GM04503 (cell line): ENCODE measurements at regions not wholly inside any gene's neighbourhood (a gene's known extent, or its start where the extent isn't known, plus 50 kb on each side); places are given as distances from the start of the nearest gene placed in this dataset.
"Not testable (repeated sequence)": the region's sequence is repeated elsewhere in the genome, so short reads cannot be mapped to it uniquely, and the experiment has no call there.

Experiments
- DNase-seq: peaks from one replicate; pipeline ENCODE4 v3.0.0-alpha.2; 2012; ENCODE audit warnings: low read depth

DNA sequence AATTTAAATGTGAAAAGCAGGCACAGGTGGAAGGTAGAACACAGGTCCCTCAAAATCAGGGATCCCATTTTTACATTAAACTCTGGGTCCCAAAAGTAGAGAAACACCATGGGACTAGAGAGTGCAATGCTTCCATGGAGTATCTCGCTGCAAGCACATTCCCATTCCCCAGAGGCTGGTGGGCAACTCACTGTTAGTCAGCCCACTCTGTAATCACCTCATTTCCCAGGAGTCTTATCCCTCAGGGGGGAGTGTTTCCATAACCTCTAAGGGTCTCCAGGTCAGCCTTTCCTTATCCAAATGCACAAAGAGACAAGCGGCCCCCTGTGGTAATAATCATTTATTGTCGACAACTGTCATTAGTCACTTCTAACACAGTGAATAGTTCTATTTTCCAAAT is 490.1 kb upstream of the LRRC7 start:
- no peak for DNase-seq

DNA sequence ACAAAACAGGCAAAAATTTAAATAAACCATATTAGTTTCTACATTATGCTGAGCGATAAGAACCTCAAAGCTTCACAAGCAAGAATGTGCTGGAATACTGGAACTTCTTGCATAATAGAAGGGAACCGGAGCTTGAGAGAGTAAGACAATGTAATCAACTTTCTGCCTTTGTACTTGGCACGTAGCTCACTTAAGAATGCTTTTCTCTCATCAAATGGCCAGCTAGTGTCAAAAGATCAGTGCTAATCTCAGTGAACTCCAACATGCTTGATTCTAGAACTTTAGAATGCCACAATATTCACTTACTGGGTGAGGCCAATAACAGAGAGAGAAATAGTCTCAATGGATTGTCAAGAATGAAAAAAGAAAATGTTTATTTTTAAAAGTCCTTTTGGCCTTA is 486.1 kb upstream of the LRRC7 start:
- DNase-seq = no peak

DNA sequence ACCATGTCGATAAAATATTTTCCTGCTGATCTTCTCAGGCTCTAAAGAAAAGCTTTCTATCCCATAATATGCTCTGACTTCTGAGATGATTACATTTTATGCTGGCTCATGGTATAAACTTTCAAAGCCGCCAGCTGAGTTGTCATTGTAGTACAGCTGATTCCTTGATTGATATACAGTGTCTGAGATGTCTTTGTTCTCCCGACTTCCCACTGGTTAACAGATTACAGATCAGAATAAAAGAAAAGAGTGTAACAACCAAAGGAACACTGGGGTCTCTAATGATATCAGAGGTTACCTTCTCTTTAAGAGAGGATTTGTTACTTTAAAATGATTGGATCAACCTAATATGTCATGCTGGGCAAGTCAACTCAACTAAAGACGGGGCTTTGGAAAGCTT is 485.4 kb upstream of the LRRC7 start:
- DNase-seq = no peak

DNA sequence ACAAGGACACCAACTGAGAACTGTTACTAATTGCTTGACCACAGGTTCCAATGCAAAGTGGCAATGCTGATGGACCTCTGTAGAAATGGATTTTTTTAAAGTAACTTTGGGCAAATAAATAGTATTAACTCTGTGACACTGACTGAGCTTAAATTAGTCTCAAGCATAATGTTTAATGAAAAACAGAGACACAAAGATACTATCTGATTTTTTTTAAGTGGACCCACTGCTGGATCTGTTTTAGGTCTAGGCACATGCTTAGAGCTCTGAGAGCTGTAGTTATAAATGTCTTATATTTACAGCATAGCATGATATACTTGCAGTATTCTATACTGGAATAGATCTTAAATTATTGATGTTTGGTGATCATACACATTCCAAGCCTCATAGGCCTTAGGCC is 481.6 kb upstream of the LRRC7 start:
- no peak for DNase-seq

DNA sequence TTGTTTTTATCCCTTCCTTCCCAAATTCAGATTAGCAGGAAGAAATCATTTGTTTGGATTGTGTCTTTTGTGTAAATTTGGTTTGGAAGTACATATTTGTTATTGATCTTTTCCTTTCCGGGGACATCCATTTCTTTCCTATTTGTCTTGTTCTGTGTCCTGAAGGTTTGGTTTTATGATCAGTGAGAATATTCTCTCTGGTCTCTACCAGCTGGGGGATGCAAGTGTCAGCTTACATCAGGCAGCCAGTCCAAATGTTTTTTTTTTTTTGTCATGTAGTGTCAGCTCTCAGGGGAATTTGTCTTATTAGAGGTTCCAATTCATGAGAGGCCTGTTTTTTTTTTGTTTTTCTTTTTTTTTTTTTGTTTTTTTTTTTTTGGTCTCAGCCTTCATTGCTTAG is 479.2 kb upstream of the LRRC7 start:
- no peak for DNase-seq

DNA sequence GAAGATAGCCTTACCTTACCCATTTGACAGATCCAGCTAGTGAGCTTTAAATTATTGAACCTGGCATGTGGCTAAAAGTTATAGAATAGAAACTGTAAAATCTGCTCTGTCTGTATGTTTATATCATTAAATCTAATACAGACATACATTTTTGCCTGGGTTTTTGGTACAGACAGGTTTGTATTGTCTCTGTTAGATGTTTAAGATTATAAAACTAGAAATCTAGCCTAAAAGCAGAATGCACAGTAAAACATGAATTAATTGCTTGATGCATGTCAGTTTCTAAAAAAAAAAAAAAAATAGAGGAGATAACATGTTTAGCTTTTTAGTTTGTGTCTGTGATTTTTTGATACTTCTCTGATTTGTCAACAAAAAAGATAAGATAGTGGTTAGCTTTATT is 477.6 kb upstream of the LRRC7 start:
- no peak for DNase-seq

DNA sequence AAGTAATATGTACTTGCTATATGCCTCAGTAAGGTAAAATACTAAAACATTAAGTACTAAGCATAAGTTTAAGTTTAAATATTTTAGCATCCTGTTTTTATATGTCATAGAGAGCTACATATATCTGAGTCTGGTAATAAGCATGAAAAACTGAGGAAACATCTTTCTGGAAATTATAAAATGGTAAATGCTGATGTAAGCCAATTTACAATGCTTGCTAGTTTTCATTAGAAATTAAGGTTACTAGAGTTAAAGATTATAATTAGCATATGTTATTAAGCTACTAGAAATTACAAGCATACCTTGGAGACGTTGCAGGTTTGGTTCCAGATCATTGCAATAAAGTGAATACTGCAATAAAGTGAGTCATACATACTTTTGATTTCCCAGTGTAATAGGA is 477.0 kb upstream of the LRRC7 start:
- DNase-seq = no peak

DNA sequence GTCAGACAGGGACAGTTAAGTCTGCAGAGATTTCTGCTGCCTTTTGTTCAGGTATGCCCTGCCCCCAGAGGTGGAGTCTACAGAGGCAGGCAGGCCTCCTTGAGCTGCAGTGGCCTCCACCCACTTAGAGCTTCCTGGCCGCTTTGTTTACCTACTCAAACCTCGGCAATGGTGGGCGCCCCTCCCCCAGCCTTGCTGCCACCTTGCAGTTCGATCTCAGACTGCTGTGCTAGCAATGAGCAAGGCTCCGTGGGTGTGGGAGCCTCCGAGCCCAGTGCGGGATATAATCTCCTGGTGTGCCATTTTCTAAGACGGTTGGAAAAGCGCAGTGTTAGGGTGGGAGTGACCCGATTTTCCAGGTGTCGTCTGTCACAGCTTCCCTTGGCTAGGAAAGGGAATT is 465.7 kb upstream of the LRRC7 start:
- DNase-seq = not testable (repeated sequence)

DNA sequence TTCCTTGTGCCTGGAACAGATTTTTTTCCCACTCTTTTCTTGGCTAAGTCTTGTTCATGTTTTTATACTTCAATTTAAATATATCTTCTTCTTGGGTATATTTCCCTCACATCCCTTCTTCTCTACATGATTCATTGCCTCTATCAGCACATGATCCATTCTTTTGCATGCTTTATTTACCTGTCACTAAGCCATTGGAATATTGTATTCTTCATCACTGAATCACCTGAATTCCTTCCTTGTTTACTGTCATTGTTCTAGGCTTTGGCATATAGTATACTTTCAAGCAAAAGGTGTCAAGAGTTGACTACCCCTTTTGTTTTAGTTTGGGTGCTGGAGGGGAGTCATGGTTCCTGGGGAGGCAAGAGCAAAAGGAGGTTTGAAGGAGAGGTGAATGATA is 464.5 kb upstream of the LRRC7 start:
- DNase-seq = no peak

DNA sequence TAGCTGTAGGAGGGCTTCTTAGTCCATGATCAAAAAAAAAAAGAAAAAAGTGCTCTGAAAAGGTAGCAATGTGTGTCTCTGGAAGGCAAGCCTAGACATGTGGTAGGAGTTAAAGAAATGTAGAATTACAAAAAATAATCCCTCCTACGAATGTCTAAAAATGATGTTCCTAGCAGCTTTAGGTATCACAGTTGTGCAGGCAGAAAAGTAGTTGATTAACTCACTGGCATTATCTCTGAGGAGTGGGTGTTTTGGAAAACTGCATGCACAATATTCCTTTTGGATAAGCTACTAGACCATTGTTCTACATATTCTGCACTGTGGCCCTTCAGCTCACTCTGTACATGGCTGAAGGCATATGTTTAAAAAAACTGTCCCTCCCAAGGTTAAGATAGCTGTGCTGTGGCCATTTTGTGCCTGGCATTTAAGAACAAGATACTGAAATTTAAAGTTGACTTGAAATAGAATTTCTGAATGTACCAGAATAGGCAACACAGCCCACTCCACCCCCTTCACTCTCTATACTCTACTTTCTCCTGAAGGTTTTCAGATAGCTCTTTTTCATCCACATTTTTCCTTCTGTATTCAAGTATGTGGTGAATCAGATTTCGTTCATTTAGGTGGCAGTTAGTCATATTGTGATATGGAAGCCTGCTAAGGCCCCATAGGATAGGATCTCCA is 463.9 kb upstream of the LRRC7 start:
- no peak for DNase-seq

DNA sequence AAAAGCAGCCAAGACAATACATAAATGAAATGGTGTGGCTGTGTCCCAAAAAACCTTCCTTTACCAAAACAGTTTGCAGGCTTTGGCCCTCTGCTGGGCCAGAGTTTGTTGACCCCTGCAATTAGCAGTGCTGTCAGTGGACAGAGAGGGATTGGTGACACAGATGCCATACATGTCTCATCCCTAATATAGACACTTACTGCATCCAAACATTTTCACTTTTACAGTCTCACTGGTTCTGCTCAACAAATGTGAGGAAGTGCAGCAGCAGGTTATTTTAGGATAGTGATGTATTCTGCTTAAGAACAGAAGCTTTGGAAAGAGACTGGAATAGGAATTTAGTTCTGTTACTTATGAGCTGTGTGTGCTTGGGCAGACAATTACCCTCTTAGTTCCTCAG is 462.8 kb upstream of the LRRC7 start:
- no peak for DNase-seq

DNA sequence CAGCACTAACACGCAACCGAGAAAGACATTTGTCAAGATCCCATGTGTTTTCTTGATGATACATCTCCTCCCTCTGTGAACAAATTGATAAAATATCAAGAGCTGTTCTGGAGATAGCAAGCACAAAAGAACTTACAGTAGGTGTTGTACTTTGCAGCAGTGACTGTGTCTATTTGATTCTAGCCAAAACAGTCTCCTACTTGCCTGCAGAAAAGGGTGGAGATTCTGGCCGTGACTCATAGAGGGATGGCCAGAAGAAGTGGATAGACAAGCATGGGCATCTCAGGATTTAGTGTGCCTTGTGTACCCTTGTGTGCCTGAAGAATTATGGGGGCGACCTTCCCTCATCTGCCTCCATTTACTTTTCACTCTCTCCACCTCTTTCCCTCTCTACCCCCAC is 458.4 kb upstream of the LRRC7 start:
- DNase-seq = no peak

DNA sequence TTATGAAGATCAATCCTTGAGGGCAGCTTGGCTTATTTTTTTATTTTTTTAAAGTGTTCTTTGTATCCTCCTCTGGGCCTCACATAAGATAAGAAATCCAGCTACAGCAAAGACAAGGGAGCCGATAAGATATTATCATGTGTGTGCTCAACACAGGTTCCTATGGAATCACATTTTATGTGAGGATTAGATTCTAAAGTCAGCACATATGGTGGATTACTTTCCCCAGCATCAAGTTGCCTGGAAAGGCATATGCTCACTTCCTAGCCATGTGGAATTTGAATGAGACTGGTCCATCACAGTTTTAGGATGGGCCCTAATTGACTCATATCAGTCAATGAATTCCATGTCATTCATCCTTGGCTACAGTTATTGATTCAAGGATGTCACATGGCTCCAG is 456.9 kb upstream of the LRRC7 start:
- DNase-seq = no peak

DNA sequence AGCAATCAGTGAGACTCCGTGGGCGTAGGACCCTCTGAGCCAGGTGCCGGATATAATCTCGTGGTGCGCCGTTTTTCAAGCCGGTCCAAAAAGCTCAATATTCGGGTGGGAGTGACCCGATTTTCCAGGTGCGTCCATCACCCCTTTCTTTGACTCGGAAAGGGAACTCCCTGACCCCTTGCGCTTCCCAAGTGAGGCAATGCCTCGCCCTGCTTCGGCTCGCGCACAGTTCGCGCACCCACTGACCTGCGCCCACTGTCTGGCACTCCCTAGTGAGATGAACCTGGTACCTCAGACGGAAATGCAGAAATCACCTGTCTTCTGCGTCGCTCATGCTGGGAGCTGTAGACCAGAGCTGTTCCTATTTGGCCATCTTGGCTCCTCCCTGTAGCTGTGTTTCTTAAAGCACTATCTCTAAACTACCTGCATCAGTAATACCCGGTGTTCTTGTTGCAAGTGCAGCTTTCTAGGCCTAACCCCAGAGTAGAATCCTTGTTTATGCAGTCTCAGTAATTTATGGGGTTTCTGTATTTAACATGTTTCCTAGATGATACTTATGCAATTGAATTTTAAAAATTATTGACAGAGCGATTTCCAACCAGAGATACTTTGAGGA is 447.5 kb upstream of the LRRC7 start:
- DNase-seq = not testable (repeated sequence)

DNA sequence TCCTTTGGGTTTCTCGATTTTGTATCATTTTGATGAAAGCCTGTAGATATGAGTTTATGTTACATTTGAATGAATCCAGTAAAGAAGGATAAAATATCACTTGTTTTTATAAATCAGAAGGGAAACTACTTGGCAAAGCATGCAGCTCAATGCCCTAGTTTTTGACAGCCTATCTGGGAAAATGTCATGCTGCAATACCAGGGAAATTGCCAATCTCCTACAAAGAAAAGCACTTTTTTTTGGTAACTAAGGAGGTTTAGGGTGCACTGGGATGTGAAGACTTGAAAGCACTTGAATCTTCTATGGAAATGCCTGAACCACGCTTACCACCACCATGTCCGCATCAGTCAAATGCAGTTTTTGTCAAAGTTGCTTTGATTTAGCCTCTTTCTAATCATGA is 446.9 kb upstream of the LRRC7 start:
- DNase-seq = no peak

DNA sequence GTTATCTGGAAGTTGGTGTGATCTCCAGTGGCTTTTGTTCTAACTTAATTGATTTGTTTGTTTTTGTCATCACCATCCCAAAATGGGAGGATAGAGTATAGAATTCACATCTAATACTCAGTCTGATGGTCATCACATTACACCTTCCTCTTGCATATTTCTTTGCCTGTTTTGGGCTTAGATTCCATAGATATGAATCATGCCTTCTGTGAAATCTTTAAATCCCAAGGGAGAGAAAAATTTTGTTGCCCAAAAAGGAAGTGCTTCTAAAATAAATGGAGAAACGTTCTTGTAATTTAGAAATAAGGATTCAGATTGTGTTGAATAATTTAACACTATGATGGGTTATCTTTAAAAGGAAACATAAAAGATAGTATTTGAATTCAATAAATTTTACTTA is 446.0 kb upstream of the LRRC7 start:
- no peak for DNase-seq

DNA sequence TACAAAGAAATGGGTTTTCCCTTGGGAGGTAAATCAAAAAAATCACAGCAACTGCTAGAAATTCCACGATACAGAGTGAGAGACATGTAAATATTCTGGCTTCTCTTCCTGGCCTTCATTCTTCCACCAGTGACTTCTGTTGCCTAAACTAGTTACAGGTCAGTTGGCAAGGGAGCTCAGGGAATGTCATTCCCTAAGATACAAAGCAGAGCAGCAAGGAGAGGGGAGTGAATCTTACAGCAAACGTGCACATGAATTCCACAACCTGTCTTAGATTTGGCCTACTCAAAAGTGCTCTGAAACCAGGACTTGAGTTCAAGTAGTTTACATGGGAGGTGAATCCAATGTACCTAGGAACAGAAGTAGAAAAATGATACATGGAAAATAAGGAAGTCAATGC is 445.3 kb upstream of the LRRC7 start:
- no peak for DNase-seq

DNA sequence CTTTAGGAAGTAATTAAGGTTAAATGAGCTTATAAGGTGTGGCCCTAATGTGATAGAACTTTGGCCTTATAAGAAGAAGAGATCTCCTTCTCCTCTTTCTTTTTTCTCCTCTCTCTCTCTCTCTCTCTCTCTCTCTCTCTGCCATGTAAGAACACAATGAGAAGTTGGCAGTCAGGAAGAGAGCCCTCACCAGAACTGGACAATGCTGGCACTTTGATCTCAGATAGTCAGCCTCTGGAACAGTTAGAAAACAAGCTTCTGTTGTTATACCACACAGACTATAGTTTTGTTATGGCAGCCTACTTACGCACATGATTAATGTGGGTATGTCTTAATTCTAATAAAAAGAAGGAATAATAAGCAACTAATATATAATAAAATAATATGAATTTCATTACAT is 444.2 kb upstream of the LRRC7 start:
- no peak for DNase-seq

DNA sequence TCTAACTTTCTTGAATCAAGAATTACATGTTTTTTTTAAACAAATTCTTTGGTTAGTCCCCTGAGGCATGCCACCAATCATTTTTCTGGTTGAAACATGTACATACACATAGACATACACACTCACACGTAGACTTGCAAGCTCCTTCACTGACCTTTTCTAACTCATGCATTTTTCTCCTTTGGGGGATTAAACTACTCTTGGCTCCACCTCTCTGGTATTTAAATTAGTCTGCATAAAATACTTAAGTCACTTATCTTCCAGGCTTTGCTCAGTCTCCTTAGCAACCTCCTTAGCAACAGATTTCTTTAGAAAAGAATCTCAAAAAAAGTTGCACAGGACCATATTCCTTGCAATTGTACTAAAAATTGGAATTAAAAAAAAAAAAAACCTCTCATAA is 440.9 kb upstream of the LRRC7 start:
- DNase-seq = no peak

DNA sequence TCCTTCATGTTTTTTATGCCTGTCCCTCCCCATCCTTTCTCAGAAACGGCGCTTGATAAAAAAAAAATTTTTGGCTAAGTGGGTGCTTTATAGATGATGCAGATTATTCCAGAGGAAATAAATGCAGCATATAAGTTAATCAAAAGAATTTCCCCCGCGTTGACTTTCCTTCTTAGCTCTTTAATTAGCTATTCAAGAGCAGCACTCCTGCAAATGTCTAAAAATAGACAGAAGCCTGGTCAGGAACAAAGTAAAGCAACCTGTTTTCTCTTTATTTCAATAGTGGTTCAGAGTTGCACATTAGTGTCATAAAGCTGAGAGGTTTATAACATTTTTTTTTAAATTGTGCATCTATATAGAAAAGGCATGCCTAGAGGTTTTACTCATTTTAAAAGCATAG is 439.5 kb upstream of the LRRC7 start:
- DNase-seq = no peak

DNA sequence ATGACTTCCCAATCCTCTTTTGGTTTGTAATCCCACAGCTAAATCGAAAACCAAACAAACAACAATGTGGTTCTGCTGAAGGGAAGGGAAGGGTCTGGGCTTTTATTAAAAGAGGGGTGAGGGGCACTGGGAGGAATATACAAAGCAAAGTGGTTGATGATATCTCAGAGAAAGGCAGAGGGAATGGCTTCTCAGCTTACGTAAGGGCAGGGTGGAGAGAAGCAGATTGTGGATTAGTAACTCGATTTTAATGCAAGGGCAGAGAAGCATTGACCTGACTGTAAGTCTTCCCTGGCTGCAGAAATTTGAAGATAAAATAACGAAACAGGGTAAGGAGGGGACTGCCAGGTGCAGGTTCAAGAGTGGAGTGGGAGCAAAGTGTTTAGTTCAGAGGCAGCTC is 438.2 kb upstream of the LRRC7 start:
- no peak for DNase-seq

DNA sequence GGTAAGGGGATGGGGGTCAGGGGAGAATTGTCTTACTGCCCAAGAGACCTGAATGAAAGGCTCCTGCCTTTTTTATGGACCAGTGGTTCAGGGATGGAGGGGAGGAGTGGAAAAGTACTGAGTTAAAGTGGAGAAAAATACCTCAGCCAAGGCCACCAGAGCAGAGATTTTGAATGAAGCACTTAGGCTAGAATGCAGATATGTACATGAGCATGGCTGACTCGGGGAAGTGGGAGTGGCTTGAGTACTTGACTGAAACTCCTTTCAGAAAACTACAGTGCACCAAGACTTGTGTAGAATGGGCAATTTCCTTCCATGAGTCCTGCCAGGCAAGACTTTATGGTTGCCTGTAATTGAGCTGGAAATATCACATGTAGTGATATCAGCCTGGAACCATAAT is 429.6 kb upstream of the LRRC7 start:
- no peak for DNase-seq

DNA sequence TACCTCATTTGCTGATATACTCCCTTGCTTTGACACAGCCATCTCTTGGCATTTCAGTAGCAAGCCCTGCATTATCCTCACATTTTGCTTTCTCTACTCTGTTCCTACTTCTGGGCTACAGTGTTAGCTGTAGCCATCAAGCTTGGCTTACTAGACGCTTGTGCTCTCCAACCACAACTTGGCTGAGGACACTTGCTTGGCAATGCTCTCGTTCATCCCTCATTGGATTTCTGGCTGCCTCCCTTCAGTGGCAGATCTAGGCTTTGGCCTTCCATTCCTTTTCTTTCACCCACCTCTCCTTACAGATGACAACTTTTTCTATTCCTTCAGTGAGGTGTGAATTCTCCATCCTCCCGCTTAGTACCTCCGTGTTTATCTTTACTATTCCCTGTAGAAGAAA is 428.7 kb upstream of the LRRC7 start:
- no peak for DNase-seq

DNA sequence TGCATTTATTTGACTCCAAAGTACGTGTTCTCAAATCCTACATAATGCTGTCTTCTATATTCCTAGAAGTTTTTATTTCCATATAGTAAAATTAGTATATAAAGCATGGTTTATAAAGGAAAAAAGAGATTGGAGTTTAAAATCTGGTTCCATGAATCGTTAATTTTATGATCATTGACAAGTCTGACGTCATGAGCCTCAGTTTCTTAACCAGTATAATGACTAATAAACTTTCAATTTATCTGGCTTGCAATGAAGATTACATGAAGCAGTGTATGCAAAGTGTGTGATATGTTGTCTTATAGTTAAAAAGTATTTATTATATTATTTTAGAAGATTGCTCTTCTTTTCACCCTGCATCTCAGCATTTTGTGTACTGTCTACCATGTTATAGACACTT is 421.4 kb upstream of the LRRC7 start:
- no peak for DNase-seq
